GM12878 (cell line): ENCODE measurements at regions not wholly inside any gene's neighbourhood (a gene's known extent, or its start where the extent isn't known, plus 50 kb on each side); places are given as distances from the start of the nearest gene placed in this dataset.

Experiments used
- ATAC-seq: fragments of 200-7000 bp; cut with Tn5 transposase; 3 replicates; pipeline ENCODE4 v1.9.1; 2020; ENCODE audit warnings: mild to moderate bottlenecking, moderate library complexity
- BruUV-seq: library from RNA; stranded (reverse); fragments of 400-500 nt; replicated peaks from 2 replicates; lab custom pipeline; 2021; lab: Mats Ljungman, UMichigan
- CTCF ChIA-PET: fragments of 300-600 bp; sonication (Branson Sonifier 250); formaldehyde crosslinking; extraction: SDS; loops from one replicate; lab custom pipeline; 2021; ENCODE audit warnings: inconsistent platforms; lab: Yijun Ruan, JAX
- POLR2A ChIA-PET: fragments of 350-600 bp; formaldehyde crosslinking; extraction: SDS; loops from one replicate; lab custom pipeline; 2021; ENCODE audit warnings: inconsistent platforms; lab: Charles Lee
- RAD21 ChIA-PET: fragments of 300-600 bp; sonication (Branson Sonifier 250); formaldehyde crosslinking; loops from one replicate; lab custom pipeline; 2023; ENCODE audit warnings: antibody characterized with exemption; ENCODE audit not compliant: unreplicated experiment; lab: Charles Lee
- SMC1A ChIA-PET: fragments of 300-600 bp; sonication (Branson Sonifier 250); formaldehyde crosslinking; loops from one replicate; lab custom pipeline; 2023; ENCODE audit not compliant: unreplicated experiment, uncharacterized antibody; lab: Charles Lee
- DNase-seq: peaks from one replicate; pipeline ENCODE4 v3.0.0-alpha.2; 2011; ENCODE audit warnings: low read depth, low spot score
- FAIRE-seq: peaks from 3 replicates; lab custom pipeline; 2011; peaks lifted over from hg19 to GRCh38; lab: Jason Lieb, UNC
- H2AFZ ChIP-seq: 2 replicates; pipeline ENCODE4 v1.6.0; 2011; ENCODE audit warnings: low read depth, low read length, control low read depth; ENCODE audit not compliant: control insufficient read depth
- H3K27ac ChIP-seq: 2 replicates; pipeline ENCODE4 v1.5.1; 2011; ENCODE audit warnings: control low read depth; ENCODE audit not compliant: control insufficient read depth, insufficient read depth
- H3K27me3 ChIP-seq, 2 experiments: replicated peaks in 1 of 2; 2 replicates each; pipeline versions ENCODE4 v1.6.0 to v1.6.1; 2011; ENCODE audit warnings: low read length in 1 of 2; ENCODE audit not compliant: control insufficient read depth in 2 of 2, insufficient read depth in 2 of 2
- H3K36me3 ChIP-seq, 2 experiments: 2 replicates each; pipeline ENCODE4 v1.5.1; 2011; ENCODE audit warnings: low read length in 1 of 2; ENCODE audit not compliant: control insufficient read depth in 2 of 2, insufficient read depth in 2 of 2
- H3K4me1 ChIP-seq: 2 replicates; pipeline ENCODE4 v1.6.1; 2011; ENCODE audit warnings: mild to moderate bottlenecking, low read length, moderate library complexity, mixed read lengths; ENCODE audit not compliant: control insufficient read depth, insufficient read depth
- H3K4me2 ChIP-seq: 2 replicates; pipeline ENCODE4 v1.6.0; 2011; ENCODE audit warnings: control low read depth; ENCODE audit not compliant: control insufficient read depth, insufficient read depth
- H3K4me3 ChIP-seq: fragments of 200-600 bp; sonication (generic); 2 replicates; pipeline ENCODE4 v1.5.1; 2016
- H3K79me2 ChIP-seq: 2 replicates; pipeline ENCODE4 v1.6.0; 2011; ENCODE audit warnings: low read length; ENCODE audit not compliant: control insufficient read depth, insufficient read depth
- H3K9ac ChIP-seq: 2 replicates; pipeline ENCODE4 v1.8.0; 2011; ENCODE audit warnings: low read length, control low read depth, mixed read lengths; ENCODE audit not compliant: control insufficient read depth, insufficient read depth
- H3K9me3 ChIP-seq: replicated peaks from 3 replicates; pipeline ENCODE4 v1.5.1; 2011; ENCODE audit warnings: mild to moderate bottlenecking, low read length; ENCODE audit not compliant: control insufficient read depth, insufficient read depth
- H4K20me1 ChIP-seq: 2 replicates; pipeline ENCODE4 v1.6.0; 2011; ENCODE audit not compliant: control insufficient read depth, insufficient read depth
- CBFB ChIP-seq: IDR thresholded peaks from 2 replicates; pipeline ENCODE4 v1.6.1; 2016; ENCODE audit warnings: antibody characterized with exemption, low read depth
- MEF2A ChIP-seq: IDR thresholded peaks from 2 replicates; pipeline ENCODE4 v1.6.1; 2011; ENCODE audit warnings: low read depth, mild to moderate bottlenecking, low read length, moderate library complexity; ENCODE audit not compliant: insufficient read depth
- MEF2B ChIP-seq: fragments of 450-650 bp; IDR thresholded peaks from 2 replicates; pipeline ENCODE4 v1.6.1; 2018; ENCODE audit warnings: mild to moderate bottlenecking, moderate library complexity; ENCODE audit not compliant: partially characterized antibody, poor library complexity, severe bottlenecking
- RFX5 ChIP-seq: IDR thresholded peaks from 2 replicates; pipeline ENCODE4 v1.6.1; 2011; ENCODE audit warnings: low read depth, low read length, improper control_type of control experiment
- WGBS: methylation state at CpG from one replicate; pipeline ENCODE4 v1.1.6; 2016; ENCODE audit warnings: low lambda C conversion rate; ENCODE audit not compliant: insufficient replicate concordance, insufficient coverage; ENCODE audit errors: missing lambda C conversion rate; 5-methylcytosine and 5-hydroxymethylcytosine counted together
- in situ Hi-C: fragments of 300-500 bp; cut with MboI; formaldehyde crosslinking; loops from 9 replicates; pipeline ENCODE4 v1.14.3; 2018; ENCODE audit warnings: mixed read lengths
- intact Hi-C: fragments of 100-400 bp; cut with micrococcal nuclease; formaldehyde crosslinking; loops from one replicate; pipeline ENCODE4 v1.14.2; 2022; ENCODE audit not compliant: unreplicated experiment
- TF ChIP-seq, protein P1 (sequence below): IDR thresholded peaks from 2 replicates; pipeline ENCODE4 v1.6.1; 2012; ENCODE audit warnings: low read depth, low read length, improper control_type of control experiment
- TF ChIP-seq, protein P2 (sequence below): fragments of 450-650 bp; IDR thresholded peaks from 2 replicates; pipeline ENCODE4 v1.6.1; 2016; ENCODE audit warnings: mild to moderate bottlenecking

DNA sequence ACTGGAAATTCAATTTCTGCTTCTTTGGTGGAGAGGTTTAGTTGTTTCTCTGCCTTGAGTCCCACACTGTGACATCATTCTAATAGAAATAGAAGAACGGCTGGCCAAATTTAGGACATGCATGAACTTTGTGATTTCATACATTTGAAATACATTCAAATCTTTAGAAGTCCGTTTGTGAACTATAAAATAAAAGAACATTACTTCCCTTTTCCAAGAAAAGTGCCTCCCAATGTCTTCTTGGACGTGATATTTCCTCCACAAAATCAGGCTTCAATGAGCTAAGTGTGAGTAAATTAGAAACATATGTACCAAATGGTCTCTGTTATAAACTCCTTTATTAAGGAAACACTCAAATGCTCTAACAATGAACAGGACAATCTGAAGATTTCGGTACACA, 314.5 kb upstream of the AKR1E2 start:
- WGBS = 17% methylated on average over 4 of the region's 4 CpGs
- no peaks in the 10 kb centered on the region for H3K79me2 ChIP-seq
- BruUV-seq = no TSS peak
- SMC1A ChIA-PET = interaction anchor here (1.5 kb wide), 1 partner anchor 147 kb away, joined by 3 read pairs; no protein-coding TSS in a partner anchor
- RAD21 ChIA-PET = no interaction called here
- DNase-seq = no peak
- H3K27me3 ChIP-seq = no peaks in the 10 kb centered on the region
- no peaks in the 10 kb centered on the region for H3K36me3 ChIP-seq
- POLR2A ChIA-PET = no interaction called here
- no peak overlapping the region for H3K4me3 ChIP-seq
- ATAC-seq = no peak
- no peak overlapping the region for H3K9ac ChIP-seq
- no peak overlapping the region for H3K27ac ChIP-seq
- intact Hi-C loops = no loop called here
- no peaks in the 10 kb centered on the region for H4K20me1 ChIP-seq
- no peaks in the 10 kb centered on the region for H3K9me3 ChIP-seq
- H3K4me2 ChIP-seq = no peak overlapping the region
- in situ Hi-C loops = no loop called here
- FAIRE-seq = no peak
- no peak overlapping the region for H2AFZ ChIP-seq
- CTCF ChIA-PET = interaction anchor here (0.7 kb wide), 1 partner anchor 10 kb away, joined by 4 read pairs; no protein-coding TSS in a partner anchor
- TF ChIP-seq, protein P1, sequence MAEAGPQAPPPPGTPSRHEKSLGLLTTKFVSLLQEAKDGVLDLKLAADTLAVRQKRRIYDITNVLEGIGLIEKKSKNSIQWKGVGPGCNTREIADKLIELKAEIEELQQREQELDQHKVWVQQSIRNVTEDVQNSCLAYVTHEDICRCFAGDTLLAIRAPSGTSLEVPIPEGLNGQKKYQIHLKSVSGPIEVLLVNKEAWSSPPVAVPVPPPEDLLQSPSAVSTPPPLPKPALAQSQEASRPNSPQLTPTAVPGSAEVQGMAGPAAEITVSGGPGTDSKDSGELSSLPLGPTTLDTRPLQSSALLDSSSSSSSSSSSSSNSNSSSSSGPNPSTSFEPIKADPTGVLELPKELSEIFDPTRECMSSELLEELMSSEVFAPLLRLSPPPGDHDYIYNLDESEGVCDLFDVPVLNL = no peak
- no peak for TF ChIP-seq RFX5
- peaks cover 9% of the 10 kb centered on the region for H3K4me1 ChIP-seq

DNA sequence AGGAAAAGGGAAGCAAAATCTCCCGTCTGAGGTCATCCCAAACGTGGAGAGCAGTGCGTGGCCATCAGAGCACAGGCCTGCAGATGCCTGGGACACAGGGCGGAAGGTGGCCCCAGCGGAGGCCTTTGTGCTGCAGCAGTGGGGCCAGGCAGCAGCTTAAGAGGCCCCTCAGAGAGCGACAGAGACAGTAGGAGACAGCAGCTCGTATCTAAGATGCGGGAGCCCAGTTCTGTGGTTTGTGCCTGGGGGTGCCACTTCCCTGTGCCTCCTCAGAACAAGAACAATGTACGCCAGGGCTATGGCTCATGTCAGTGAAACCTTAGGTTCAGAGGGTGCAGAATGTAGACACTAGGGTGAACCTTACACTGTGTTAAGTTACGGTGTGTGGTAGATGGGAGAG, 316.6 kb upstream of the AKR1E2 start:
- no peak overlapping the region for H3K4me3 ChIP-seq
- no peaks in the 10 kb centered on the region for H3K36me3 ChIP-seq
- WGBS = 58% methylated on average over 10 of the region's 10 CpGs
- no peaks in the 10 kb centered on the region for H3K79me2 ChIP-seq
- H3K9me3 ChIP-seq = no peaks in the 10 kb centered on the region
- TF ChIP-seq MEF2A = no peak
- TF ChIP-seq CBFB = no peak
- TF ChIP-seq, protein P2, sequence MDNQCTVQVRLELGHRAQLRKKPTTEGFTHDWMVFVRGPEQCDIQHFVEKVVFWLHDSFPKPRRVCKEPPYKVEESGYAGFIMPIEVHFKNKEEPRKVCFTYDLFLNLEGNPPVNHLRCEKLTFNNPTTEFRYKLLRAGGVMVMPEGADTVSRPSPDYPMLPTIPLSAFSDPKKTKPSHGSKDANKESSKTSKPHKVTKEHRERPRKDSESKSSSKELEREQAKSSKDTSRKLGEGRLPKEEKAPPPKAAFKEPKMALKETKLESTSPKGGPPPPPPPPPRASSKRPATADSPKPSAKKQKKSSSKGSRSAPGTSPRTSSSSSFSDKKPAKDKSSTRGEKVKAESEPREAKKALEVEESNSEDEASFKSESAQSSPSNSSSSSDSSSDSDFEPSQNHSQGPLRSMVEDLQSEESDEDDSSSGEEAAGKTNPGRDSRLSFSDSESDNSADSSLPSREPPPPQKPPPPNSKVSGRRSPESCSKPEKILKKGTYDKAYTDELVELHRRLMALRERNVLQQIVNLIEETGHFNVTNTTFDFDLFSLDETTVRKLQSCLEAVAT = no peak
- TF ChIP-seq MEF2B = no peak
- ChIA-PET CTCF (no interaction called here), SMC1A (no interaction called here), POLR2A (no interaction called here), RAD21 (no interaction called here)
- no peak for FAIRE-seq
- BruUV-seq = no TSS peak
- H3K9ac ChIP-seq = no peak overlapping the region
- H3K4me1 ChIP-seq = peaks cover 4% of the 10 kb centered on the region; the same call in 1 of the 2 replicates
- H3K27ac ChIP-seq = no peak overlapping the region
- in situ Hi-C loops = no loop called here
- intact Hi-C loops = no loop called here
- H2AFZ ChIP-seq = no peak overlapping the region
- no peak for ATAC-seq
- H3K27me3 ChIP-seq = no peaks in the 10 kb centered on the region
- H3K4me2 ChIP-seq = no peak overlapping the region
- H4K20me1 ChIP-seq = no peaks in the 10 kb centered on the region
- no peak for DNase-seq
